ENCODE measurements at regions not wholly inside any gene's neighbourhood (a gene's known extent, or its start where the extent isn't known, plus 50 kb on each side); places are given as distances from the start of the nearest gene placed in this dataset.
A peak's percentile ranks its signal among the peaks of the same experiment; 100 is the strongest.

- TF ChIP-seq CTCF (conservative IDR thresholded peaks at IDR 0.05): no peak
- H3K27ac ChIP-seq: peak overlapping the region; percentile 99
Measured at GRCh38 chr14:106846218-106846617, 1319.8 kb downstream of the TMEM121 start.

GRCh38 chr14:106848330-106849121, 1322.1 kb downstream of the TMEM121 start:
- peak overlapping the region; percentile 99 for H3K27ac ChIP-seq
- TF ChIP-seq CTCF (conservative IDR thresholded peaks at IDR 0.05): peak; percentile 58

- TF ChIP-seq CTCF (conservative IDR thresholded peaks at IDR 0.05): no peak
- no peak overlapping the region for H3K27ac ChIP-seq
Measured at GRCh38 chr14:106850913-106851825, 1324.8 kb downstream of the TMEM121 start.

GRCh38 chr14:106872611-106873446, 1346.4 kb downstream of the TMEM121 start:
- TF ChIP-seq CTCF (conservative IDR thresholded peaks at IDR 0.05): peak; percentile 95

GRCh38 chr14:106874350-106874749, 1348.0 kb downstream of the TMEM121 start:
- no peak overlapping the region for H3K27ac ChIP-seq
- no peak for TF ChIP-seq CTCF (conservative IDR thresholded peaks at IDR 0.05)

More at GRCh38 chr14:106872611-106873446, 1346.4 kb downstream of the TMEM121 start:
- H3K27ac ChIP-seq: peak overlapping the region; percentile 62

GRCh38 chr14:106875503-106875902, 1349.1 kb downstream of the TMEM121 start:
- no peak overlapping the region for H3K27ac ChIP-seq
- TF ChIP-seq CTCF (conservative IDR thresholded peaks at IDR 0.05): peak; percentile 46

All from VCaP (cell line).